ENCODE measurements at regions not wholly inside any gene's neighbourhood (a gene's known extent, or its start where the extent isn't known, plus 50 kb on each side); places are given as distances from the start of the nearest gene placed in this dataset.

DNA sequence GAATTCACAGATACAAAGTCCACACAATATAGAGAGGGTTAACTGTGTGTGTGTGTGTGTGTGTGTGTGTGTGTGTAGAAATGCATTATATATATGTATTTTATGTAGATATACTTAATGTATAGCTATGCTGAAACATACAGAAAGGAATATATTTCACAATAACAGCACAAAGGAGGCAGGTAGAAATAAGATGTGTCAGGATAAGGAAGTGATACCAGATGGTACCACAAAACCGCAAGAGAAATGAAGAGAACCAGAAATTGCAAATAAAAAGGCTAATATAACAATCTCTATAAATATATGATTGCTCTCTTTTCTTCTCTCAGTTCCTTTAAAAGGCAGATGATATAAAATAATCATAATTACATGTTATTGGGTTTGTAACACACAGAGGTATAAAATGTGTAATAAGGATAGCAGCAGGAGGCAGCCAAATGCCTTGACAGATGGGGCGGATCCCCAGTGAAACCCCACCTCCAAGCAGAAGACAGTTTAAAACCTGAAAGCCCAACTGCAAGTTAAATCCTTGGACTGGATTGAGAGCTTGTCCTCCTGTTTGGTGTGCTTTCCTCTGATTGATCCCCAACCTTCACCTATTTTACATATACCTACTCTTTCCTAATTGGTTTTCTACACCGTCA, 365.4 kb upstream of the C16orf82 start:
- TF ChIP-seq, protein P1, sequence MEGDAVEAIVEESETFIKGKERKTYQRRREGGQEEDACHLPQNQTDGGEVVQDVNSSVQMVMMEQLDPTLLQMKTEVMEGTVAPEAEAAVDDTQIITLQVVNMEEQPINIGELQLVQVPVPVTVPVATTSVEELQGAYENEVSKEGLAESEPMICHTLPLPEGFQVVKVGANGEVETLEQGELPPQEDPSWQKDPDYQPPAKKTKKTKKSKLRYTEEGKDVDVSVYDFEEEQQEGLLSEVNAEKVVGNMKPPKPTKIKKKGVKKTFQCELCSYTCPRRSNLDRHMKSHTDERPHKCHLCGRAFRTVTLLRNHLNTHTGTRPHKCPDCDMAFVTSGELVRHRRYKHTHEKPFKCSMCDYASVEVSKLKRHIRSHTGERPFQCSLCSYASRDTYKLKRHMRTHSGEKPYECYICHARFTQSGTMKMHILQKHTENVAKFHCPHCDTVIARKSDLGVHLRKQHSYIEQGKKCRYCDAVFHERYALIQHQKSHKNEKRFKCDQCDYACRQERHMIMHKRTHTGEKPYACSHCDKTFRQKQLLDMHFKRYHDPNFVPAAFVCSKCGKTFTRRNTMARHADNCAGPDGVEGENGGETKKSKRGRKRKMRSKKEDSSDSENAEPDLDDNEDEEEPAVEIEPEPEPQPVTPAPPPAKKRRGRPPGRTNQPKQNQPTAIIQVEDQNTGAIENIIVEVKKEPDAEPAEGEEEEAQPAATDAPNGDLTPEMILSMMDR (IDR thresholded peaks at IDR 0.05) = no peak
- no peak for TF ChIP-seq POLR2A (IDR thresholded peaks at IDR 0.05)
